NCI-H69 (cell line): ENCODE measurements at regions not wholly inside any gene's neighbourhood (a gene's known extent, or its start where the extent isn't known, plus 50 kb on each side); places are given as distances from the start of the nearest gene placed in this dataset.
A peak's percentile ranks its signal among the peaks of the same experiment; 100 is the strongest.
"Not testable (repeated sequence)": the region's sequence is repeated elsewhere in the genome, so short reads cannot be mapped to it uniquely, and the experiment has no call there.

Experiments
- DNase-seq: peaks from one replicate; lab custom pipeline; 2025; lab: John Stamatoyannopoulos, UW

GRCh38 chr5:154653418-154653763 lies 101.8 kb upstream of the LARP1 start:
- no peak for DNase-seq

GRCh38 chr5:154652746-154653417 lies 102.3 kb upstream of the LARP1 start:
- peak; percentile 35 for DNase-seq

GRCh38 chr5:154651795-154652194 lies 103.4 kb upstream of the LARP1 start:
- not testable (repeated sequence) for DNase-seq

- no peak for DNase-seq
These were observed 106.5 kb upstream of the LARP1 start for GRCh38 chr5:154648706-154649105.

- no peak for DNase-seq
These were observed 106.9 kb upstream of the LARP1 start for GRCh38 chr5:154648229-154648628.

GRCh38 chr5:154647761-154648145 lies 107.4 kb upstream of the LARP1 start:
- DNase-seq: no peak

- DNase-seq: peak; percentile 25
These were observed 107.9 kb upstream of the LARP1 start for GRCh38 chr5:154647114-154647760.

- no peak for DNase-seq
These were observed 108.4 kb upstream of the LARP1 start for GRCh38 chr5:154646745-154647113.

- DNase-seq: no peak
These were observed 110.3 kb upstream of the LARP1 start for GRCh38 chr5:154644745-154645411.

- peak; percentile 51 for DNase-seq
These were observed 112.5 kb upstream of the LARP1 start for GRCh38 chr5:154642499-154643245.

GRCh38 chr5:154640213-154640831 lies 114.9 kb upstream of the LARP1 start:
- peak; percentile 67 for DNase-seq

GRCh38 chr5:154636786-154637185 lies 118.4 kb upstream of the LARP1 start:
- DNase-seq: not testable (repeated sequence)

- DNase-seq: not testable (repeated sequence)
These were observed 118.9 kb upstream of the LARP1 start for GRCh38 chr5:154636271-154636670.

GRCh38 chr5:154633744-154634143 lies 121.4 kb upstream of the LARP1 start:
- not testable (repeated sequence) for DNase-seq

- no peak for DNase-seq
These were observed 124.0 kb upstream of the LARP1 start for GRCh38 chr5:154631141-154631540.

GRCh38 chr5:154630410-154630809 lies 124.8 kb upstream of the LARP1 start:
- no peak for DNase-seq

GRCh38 chr5:154628685-154629084 lies 126.5 kb upstream of the LARP1 start:
- no peak for DNase-seq

- no peak for DNase-seq
These were observed 127.2 kb upstream of the LARP1 start for GRCh38 chr5:154627698-154628678.

- DNase-seq: no peak
These were observed 128.2 kb upstream of the LARP1 start for GRCh38 chr5:154626876-154627557.

- DNase-seq: no peak
These were observed 130.1 kb upstream of the LARP1 start for GRCh38 chr5:154625031-154625430.
